Lung (tissue), 11 donors: ENCODE measurements at regions not wholly inside any gene's neighbourhood (a gene's known extent, or its start where the extent isn't known, plus 50 kb on each side); places are given as distances from the start of the nearest gene placed in this dataset.

Experiments
- ATAC-seq: fragments of 200-7000 bp; cut with Tn5 transposase; one replicate; pipeline ENCODE4 v1.9.1; 2020; ENCODE audit warnings: moderate number of reproducible peaks; ENCODE audit not compliant: insufficient read depth, low FRiP score
- DNase-seq, 3 donors: peaks; one replicate each; pipeline ENCODE4 v3.0.0-alpha.2; 2013 to 2017
- H3K27ac ChIP-seq, 2 donors: one replicate each; pipeline ENCODE4 v1.5.1; 2013; ENCODE audit warnings: mild to moderate bottlenecking in 2 of 2, moderate library complexity in 2 of 2, control low read depth in 1 of 2, inconsistent platforms in 1 of 2, low read depth in 1 of 2, low read length in 1 of 2
- H3K27me3 ChIP-seq, 3 donors: one replicate each; pipeline ENCODE4 v1.5.1; 2013; ENCODE audit warnings: low read length in 2 of 3; ENCODE audit not compliant: control insufficient read depth in 3 of 3, insufficient read depth in 3 of 3
- H3K36me3 ChIP-seq, 4 donors: one replicate each; pipeline ENCODE4 v1.5.1; 2013; ENCODE audit warnings: low read length in 4 of 4, mild to moderate bottlenecking in 1 of 4, moderate library complexity in 1 of 4; ENCODE audit not compliant: control insufficient read depth in 4 of 4, insufficient read depth in 4 of 4
- H3K4me1 ChIP-seq, 5 donors: one replicate each; pipeline ENCODE4 v1.5.1; 2013; ENCODE audit warnings: low read length in 5 of 5, mild to moderate bottlenecking in 2 of 5, moderate library complexity in 1 of 5; ENCODE audit not compliant: control insufficient read depth in 5 of 5, insufficient read depth in 5 of 5
- H3K4me3 ChIP-seq: one replicate; pipeline ENCODE4 v1.5.1; 2013; ENCODE audit warnings: mild to moderate bottlenecking, control low read depth, moderate library complexity
- H3K9ac ChIP-seq, 2 donors: one replicate each; pipeline ENCODE4 v1.5.1; 2013; ENCODE audit warnings: low read length in 2 of 2, control low read depth in 1 of 2; ENCODE audit not compliant: insufficient read depth in 1 of 2
- H3K9me3 ChIP-seq, 4 donors: one replicate each; pipeline ENCODE4 v1.5.1; 2013; ENCODE audit warnings: low read length in 3 of 4, mild to moderate bottlenecking in 1 of 4, moderate library complexity in 1 of 4; ENCODE audit not compliant: control insufficient read depth in 4 of 4, insufficient read depth in 3 of 4
- WGBS, 2 donors: extraction: QIAGEN DNeasy Blood & Tissue Kit; methylation state at CpG; one replicate each; pipeline ENCODE4 v1.1.7; 2013; 5-methylcytosine and 5-hydroxymethylcytosine counted together
- TF ChIP-seq, protein P1 (sequence below): IDR thresholded peaks from 2 replicates; pipeline ENCODE4 v1.5.1; 2012; ENCODE audit warnings: mild to moderate bottlenecking; ENCODE audit errors: control extremely low read depth, extremely low read depth
- donor health status: control.
- donor health status: control.
- donor health status: Bipolar disorder and iron deficiency.
- donor health status: healthy.
- donor health status: DM: yes; HTN: yes; CAD: no.

- Histone ChIP-seq H3K9me3 (no peaks in the 10 kb centered on the region), H3K4me3 (no peak overlapping the region), H3K4me1 (no peaks in the 10 kb centered on the region), H3K27ac (no peak overlapping the region), H3K36me3 (no peaks in the 10 kb centered on the region), H3K9ac (no peak overlapping the region), H3K27me3 (no peaks in the 10 kb centered on the region)
- ATAC-seq (no peak), DNase-seq (no peak)
- TF ChIP-seq, protein P1, sequence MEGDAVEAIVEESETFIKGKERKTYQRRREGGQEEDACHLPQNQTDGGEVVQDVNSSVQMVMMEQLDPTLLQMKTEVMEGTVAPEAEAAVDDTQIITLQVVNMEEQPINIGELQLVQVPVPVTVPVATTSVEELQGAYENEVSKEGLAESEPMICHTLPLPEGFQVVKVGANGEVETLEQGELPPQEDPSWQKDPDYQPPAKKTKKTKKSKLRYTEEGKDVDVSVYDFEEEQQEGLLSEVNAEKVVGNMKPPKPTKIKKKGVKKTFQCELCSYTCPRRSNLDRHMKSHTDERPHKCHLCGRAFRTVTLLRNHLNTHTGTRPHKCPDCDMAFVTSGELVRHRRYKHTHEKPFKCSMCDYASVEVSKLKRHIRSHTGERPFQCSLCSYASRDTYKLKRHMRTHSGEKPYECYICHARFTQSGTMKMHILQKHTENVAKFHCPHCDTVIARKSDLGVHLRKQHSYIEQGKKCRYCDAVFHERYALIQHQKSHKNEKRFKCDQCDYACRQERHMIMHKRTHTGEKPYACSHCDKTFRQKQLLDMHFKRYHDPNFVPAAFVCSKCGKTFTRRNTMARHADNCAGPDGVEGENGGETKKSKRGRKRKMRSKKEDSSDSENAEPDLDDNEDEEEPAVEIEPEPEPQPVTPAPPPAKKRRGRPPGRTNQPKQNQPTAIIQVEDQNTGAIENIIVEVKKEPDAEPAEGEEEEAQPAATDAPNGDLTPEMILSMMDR: no peak
- WGBS, 2 donors: 62 to 79% methylated on average over 1 of the region's 1 CpG
Observed at GRCh38 chr2:19838616-19839015, 63.2 kb downstream of the TTC32 start.

- Histone ChIP-seq H3K9me3 (no peaks in the 10 kb centered on the region), H3K4me1 (no peaks in the 10 kb centered on the region), H3K27ac (no peak overlapping the region), H3K36me3 (no peaks in the 10 kb centered on the region), H3K4me3 (no peak overlapping the region), H3K27me3 (no peaks in the 10 kb centered on the region), H3K9ac (no peak overlapping the region)
- no peak for ATAC-seq
- no peak for DNase-seq
- WGBS, 2 donors: 56 to 71% methylated on average over 4 of the region's 4 CpGs
- TF ChIP-seq, protein P1: no peak
Observed at GRCh38 chr2:19837235-19837766, 64.5 kb downstream of the TTC32 start.

GRCh38 chr2:19835781-19836281 is 66.0 kb downstream of the TTC32 start:
- ATAC-seq (no peak), DNase-seq (no peak)
- 68 to 69% methylated on average over 6 of the region's 6 CpGs for WGBS, 2 donors
- Histone ChIP-seq H3K4me3 (no peak overlapping the region), H3K36me3 (no peaks in the 10 kb centered on the region), H3K9ac (no peak overlapping the region), H3K27me3 (no peaks in the 10 kb centered on the region), H3K27ac (no peak overlapping the region), H3K9me3 (no peaks in the 10 kb centered on the region), H3K4me1 (no peaks in the 10 kb centered on the region)
- TF ChIP-seq, protein P1: no peak

GRCh38 chr2:19833978-19834377 is 67.8 kb downstream of the TTC32 start:
- no peak overlapping the region for H3K9ac ChIP-seq
- no peaks in the 10 kb centered on the region for H3K9me3 ChIP-seq
- WGBS, 2 donors: 41 to 47% methylated on average over 3 of the region's 3 CpGs
- no peaks in the 10 kb centered on the region for H3K4me1 ChIP-seq
- DNase-seq (no peak), ATAC-seq (no peak)
- TF ChIP-seq, protein P1: no peak
- H3K4me3 ChIP-seq: no peak overlapping the region
- no peaks in the 10 kb centered on the region for H3K27me3 ChIP-seq
- H3K27ac ChIP-seq: no peak overlapping the region
- no peaks in the 10 kb centered on the region for H3K36me3 ChIP-seq
